Natural killer cell (primary cell): ENCODE measurements at regions not wholly inside any gene's neighbourhood (a gene's known extent, or its start where the extent isn't known, plus 50 kb on each side); places are given as distances from the start of the nearest gene placed in this dataset.
"Not testable (repeated sequence)": the region's sequence is repeated elsewhere in the genome, so short reads cannot be mapped to it uniquely, and the experiment has no call there.

Experiments used
- ATAC-seq, 3 donors: fragments of 150-1000 bp in 2 of 3; fragments of 200-7000 bp in 1 of 3; cut with Tn5 transposase; 1 replicate in 1 of 3; 2 replicates in 2 of 3; pipeline ENCODE4 v1.10.0; 2021; ENCODE audit warnings: mild to moderate bottlenecking in 2 of 3, moderate library complexity in 2 of 3
- DNase-seq, 2 donors: peaks; one replicate each; pipeline versions ENCODE4 v3.0.0 to v3.0.0-alpha.2; 2013 to 2021; ENCODE audit warnings: mixed read lengths in 1 of 2
- H3K27ac ChIP-seq: one replicate; pipeline ENCODE4 v1.5.1; 2013; ENCODE audit warnings: mild to moderate bottlenecking, low read length
- H3K27me3 ChIP-seq: one replicate; pipeline ENCODE4 v1.6.1; 2013; ENCODE audit warnings: low read length; ENCODE audit not compliant: control insufficient read depth, insufficient read depth
- H3K36me3 ChIP-seq: one replicate; pipeline ENCODE4 v1.6.1; 2013; ENCODE audit warnings: low read length; ENCODE audit not compliant: control insufficient read depth, insufficient read depth
- H3K4me1 ChIP-seq: one replicate; pipeline ENCODE4 v1.6.1; 2013; ENCODE audit warnings: low read length; ENCODE audit not compliant: control insufficient read depth, insufficient read depth
- H3K4me3 ChIP-seq: one replicate; pipeline ENCODE4 v1.5.1; 2013; ENCODE audit warnings: low read length
- H3K9me3 ChIP-seq: one replicate; pipeline ENCODE4 v1.6.1; 2013; ENCODE audit warnings: low read length; ENCODE audit not compliant: control insufficient read depth, insufficient read depth
- H3K27ac Mint-ChIP-seq, 2 donors: one replicate each; pipeline ENCODE4 v1.8.0; 2022; ENCODE audit warnings: mild to moderate bottlenecking in 2 of 2, mixed read lengths in 2 of 2, moderate library complexity in 1 of 2
- H3K27me3 Mint-ChIP-seq, 2 donors: one replicate each; pipeline ENCODE4 v1.8.0; 2022; ENCODE audit warnings: low read depth in 2 of 2, mixed read lengths in 2 of 2
- H3K36me3 Mint-ChIP-seq: one replicate; pipeline ENCODE4 v1.8.0; 2022; ENCODE audit warnings: mixed read lengths
- H3K4me1 Mint-ChIP-seq, 2 donors: one replicate each; pipeline ENCODE4 v1.8.0; 2022; ENCODE audit warnings: mixed read lengths in 2 of 2
- H3K4me3 Mint-ChIP-seq: one replicate; pipeline ENCODE4 v1.8.0; 2022; ENCODE audit warnings: mild to moderate bottlenecking, moderate library complexity, mixed read lengths
- H3K9me3 Mint-ChIP-seq, 2 donors: one replicate each; pipeline ENCODE4 v1.8.0; 2022; ENCODE audit warnings: mixed read lengths in 2 of 2
- CTCF ChIP-seq: fragments of 200-600 bp; IDR thresholded peaks from one replicate; pipeline ENCODE4 v1.8.0; 2022; ENCODE audit warnings: antibody characterized with exemption
- WGBS: methylation state at CpG from one replicate; pipeline ENCODE4 v1.1.7; 2013; ENCODE audit warnings: missing lambda C conversion rate; ENCODE audit not compliant: insufficient coverage; 5-methylcytosine and 5-hydroxymethylcytosine counted together
- intact Hi-C: fragments of 100-400 bp; cut with micrococcal nuclease; formaldehyde crosslinking; loops from one replicate; pipeline ENCODE4 v1.14.2; 2022

GRCh38 chr5:37951946-37952721, 112.3 kb upstream of the GDNF start:
- no peak for TF ChIP-seq CTCF
- no peak overlapping the region for H3K27ac ChIP-seq
- H3K9me3 Mint-ChIP-seq: peaks cover 0 to 2% of the 10 kb centered on the region in 2 donors
- no peaks in the 10 kb centered on the region for H3K9me3 ChIP-seq
- H3K27me3 Mint-ChIP-seq: no peaks in the 10 kb centered on the region
- no peak for ATAC-seq
- no peak for DNase-seq
- no peak overlapping the region for H3K4me3 ChIP-seq
- H3K27ac Mint-ChIP-seq: no peak overlapping the region
- no peaks in the 10 kb centered on the region for H3K27me3 ChIP-seq
- H3K4me3 Mint-ChIP-seq: no peak overlapping the region
- no peaks in the 10 kb centered on the region for H3K4me1 ChIP-seq
- H3K36me3 Mint-ChIP-seq: no peaks in the 10 kb centered on the region
- intact Hi-C loops: no loop called here
- H3K4me1 Mint-ChIP-seq: no peaks in the 10 kb centered on the region
- WGBS: 89% methylated on average over 32 of the region's 32 CpGs
- no peaks in the 10 kb centered on the region for H3K36me3 ChIP-seq

DNA sequence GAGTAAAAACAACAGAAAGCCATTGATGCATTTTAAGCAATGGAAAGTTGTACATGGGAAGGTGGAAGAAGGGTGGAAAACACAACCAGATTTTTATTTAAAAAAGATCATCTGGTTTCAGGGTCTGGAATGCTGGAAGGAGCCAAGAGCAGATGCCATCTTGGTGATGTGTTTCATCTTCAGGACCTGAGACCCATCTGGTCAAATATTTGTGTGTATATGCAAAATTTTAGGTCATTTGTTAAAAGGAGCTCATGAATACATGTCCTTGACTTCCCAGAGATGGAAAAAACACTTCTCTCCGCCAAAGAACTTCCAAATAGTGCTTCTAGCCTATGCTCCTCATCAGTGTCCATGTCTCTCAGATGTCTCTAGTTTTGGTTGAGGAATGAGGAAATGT, 110.6 kb upstream of the GDNF start:
- no peak for TF ChIP-seq CTCF
- no peak overlapping the region for H3K4me3 ChIP-seq
- H3K4me3 Mint-ChIP-seq: no peak overlapping the region
- no peaks in the 10 kb centered on the region for H3K36me3 ChIP-seq
- no peaks in the 10 kb centered on the region for H3K27me3 Mint-ChIP-seq
- peaks cover 0 to 2% of the 10 kb centered on the region in 2 donors for H3K9me3 Mint-ChIP-seq
- no peaks in the 10 kb centered on the region for H3K27me3 ChIP-seq
- no peak overlapping the region for H3K27ac ChIP-seq
- H3K27ac Mint-ChIP-seq: no peak overlapping the region
- intact Hi-C loops: no loop called here
- H3K4me1 Mint-ChIP-seq: no peaks in the 10 kb centered on the region
- no peaks in the 10 kb centered on the region for H3K36me3 Mint-ChIP-seq
- DNase-seq: no peak
- no peaks in the 10 kb centered on the region for H3K9me3 ChIP-seq
- H3K4me1 ChIP-seq: no peaks in the 10 kb centered on the region
- 86% methylated on average over 1 of the region's 1 CpG for WGBS
- ATAC-seq: no peak

DNA sequence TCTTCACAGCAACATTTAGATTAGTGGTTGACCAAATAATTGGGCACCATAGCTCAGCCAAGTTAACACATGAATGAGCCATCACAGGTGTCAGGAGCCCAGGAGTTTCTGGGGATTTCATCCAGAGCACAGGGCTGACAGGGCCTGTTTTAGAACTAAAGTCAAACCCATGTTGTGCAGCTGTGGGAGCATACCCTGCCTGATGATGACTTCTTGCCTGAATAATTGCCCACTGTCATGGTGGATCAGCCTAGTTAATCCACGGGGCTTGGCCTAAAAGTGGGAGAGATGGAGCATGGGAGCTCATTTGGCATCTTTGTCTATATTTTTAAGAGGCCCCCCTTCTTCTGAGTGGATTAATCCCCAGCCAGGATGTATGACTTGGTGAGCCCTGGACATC, 105.6 kb upstream of the GDNF start:
- intact Hi-C loops: no loop called here
- Histone ChIP-seq H3K9me3 (no peaks in the 10 kb centered on the region), H3K27me3 (no peaks in the 10 kb centered on the region), H3K4me3 (no peak overlapping the region), H3K36me3 (no peaks in the 10 kb centered on the region), H3K27ac (no peak overlapping the region), H3K4me1 (no peaks in the 10 kb centered on the region)
- no peaks in the 10 kb centered on the region for H3K36me3 Mint-ChIP-seq
- peaks cover 0 to 2% of the 10 kb centered on the region in 2 donors for H3K9me3 Mint-ChIP-seq
- WGBS: 60% methylated on average over 1 of the region's 1 CpG
- no peak overlapping the region for H3K4me3 Mint-ChIP-seq
- no peak for TF ChIP-seq CTCF
- no peak for DNase-seq
- no peak overlapping the region for H3K27ac Mint-ChIP-seq
- ATAC-seq: no peak
- no peaks in the 10 kb centered on the region for H3K4me1 Mint-ChIP-seq
- no peaks in the 10 kb centered on the region for H3K27me3 Mint-ChIP-seq

- H3K27me3 ChIP-seq, H3K9me3 ChIP-seq, H3K4me3 ChIP-seq, H3K27ac Mint-ChIP-seq, H3K9me3 Mint-ChIP-seq, DNase-seq, H3K27me3 Mint-ChIP-seq, H3K27ac ChIP-seq, H3K4me1 Mint-ChIP-seq, H3K36me3 ChIP-seq, H3K4me3 Mint-ChIP-seq, ATAC-seq, H3K4me1 ChIP-seq, H3K36me3 Mint-ChIP-seq, intact Hi-C loops: not testable (repeated sequence)
- no CpG with 5 or more reads among the region's 2 CpGs for WGBS
Measured at GRCh38 chr5:37943136-37943535, 103.3 kb upstream of the GDNF start.
